HG03354 (cell line): ENCODE measurements at regions not wholly inside any gene's neighbourhood (a gene's known extent, or its start where the extent isn't known, plus 50 kb on each side); places are given as distances from the start of the nearest gene placed in this dataset.
"Not testable (repeated sequence)": the region's sequence is repeated elsewhere in the genome, so short reads cannot be mapped to it uniquely, and the experiment has no call there.

ENCODE experiments used
- ATAC-seq: cut with Tn5 transposase; IDR thresholded peaks from one replicate; pipeline ENCODE4 v1.9.1; 2021; ENCODE audit warnings: mild to moderate bottlenecking; ENCODE audit not compliant: unreplicated experiment, poor library complexity, severe bottlenecking

- ATAC-seq = no peak
These were observed 514.5 kb upstream of the SMIM31 start for GRCh38 chr4:164239433-164239832.

GRCh38 chr4:164239976-164240375, 514.0 kb upstream of the SMIM31 start:
- no peak for ATAC-seq

- no peak for ATAC-seq
These were observed 502.7 kb upstream of the SMIM31 start for GRCh38 chr4:164251257-164251656.

GRCh38 chr4:164252286-164252685, 501.6 kb upstream of the SMIM31 start:
- no peak for ATAC-seq

GRCh38 chr4:164261831-164262230, 492.1 kb upstream of the SMIM31 start:
- ATAC-seq = no peak

- ATAC-seq = not testable (repeated sequence)
These were observed 491.4 kb upstream of the SMIM31 start for GRCh38 chr4:164262508-164262907.

GRCh38 chr4:164277414-164277813, 476.5 kb upstream of the SMIM31 start:
- not testable (repeated sequence) for ATAC-seq

GRCh38 chr4:164287173-164287572, 466.8 kb upstream of the SMIM31 start:
- ATAC-seq = no peak

- no peak for ATAC-seq
These were observed 465.4 kb upstream of the SMIM31 start for GRCh38 chr4:164288578-164288977.

- no peak for ATAC-seq
These were observed 460.7 kb upstream of the SMIM31 start for GRCh38 chr4:164293203-164293602.

- ATAC-seq = no peak
These were observed 460.2 kb upstream of the SMIM31 start for GRCh38 chr4:164293743-164294142.

- ATAC-seq = no peak
These were observed 452.5 kb upstream of the SMIM31 start for GRCh38 chr4:164301430-164301829.

GRCh38 chr4:164304101-164304639, 449.8 kb upstream of the SMIM31 start:
- peak; percentile 71 for ATAC-seq

GRCh38 chr4:164304861-164305260, 449.1 kb upstream of the SMIM31 start:
- no peak for ATAC-seq

GRCh38 chr4:164307262-164307661, 446.7 kb upstream of the SMIM31 start:
- ATAC-seq = no peak

- ATAC-seq = no peak
These were observed 441.3 kb upstream of the SMIM31 start for GRCh38 chr4:164312671-164313070.

GRCh38 chr4:164313853-164314252, 440.1 kb upstream of the SMIM31 start:
- no peak for ATAC-seq

- no peak for ATAC-seq
These were observed 435.6 kb upstream of the SMIM31 start for GRCh38 chr4:164318350-164318749.

- no peak for ATAC-seq
These were observed 434.2 kb upstream of the SMIM31 start for GRCh38 chr4:164319688-164320087.

- ATAC-seq = no peak
These were observed 433.1 kb upstream of the SMIM31 start for GRCh38 chr4:164320847-164321246.

- ATAC-seq = no peak
These were observed 427.9 kb upstream of the SMIM31 start for GRCh38 chr4:164326056-164326455.

GRCh38 chr4:164337219-164337944, 416.5 kb upstream of the SMIM31 start:
- no peak for ATAC-seq
